ENCODE measurements at regions not wholly inside any gene's neighbourhood (a gene's known extent, or its start where the extent isn't known, plus 50 kb on each side); places are given as distances from the start of the nearest gene placed in this dataset. TPM values are rescaled to one million over a fixed set of nuclear protein-coding genes. Genes with fewer than 3 reads are reported as not detected.
"Not testable (repeated sequence)": the region's sequence is repeated elsewhere in the genome, so short reads cannot be mapped to it uniquely, and the experiment has no call there.

- H3K4me1 ChIP-seq (replicated peaks; ENCODE audit: insufficient read depth); H3K79me2 ChIP-seq (ENCODE audit: low read depth); H4K20me1 ChIP-seq (ENCODE audit: insufficient read depth); POLR2A ChIA-PET (ENCODE audit: unreplicated experiment); H3F3A ChIP-seq (ENCODE audit: insufficient read depth, low read depth); H3K4me3 ChIP-seq; CTCF ChIA-PET; H3K4me2 ChIP-seq; H3K36me3 ChIP-seq (ENCODE audit: low read depth); H3K9me3 ChIP-seq (ENCODE audit: insufficient read depth, low read depth); H3K27ac ChIP-seq; H2AFZ ChIP-seq; DNase-seq; BruUV-seq (replicated peaks); H3K9me2 ChIP-seq (ENCODE audit: insufficient read depth); H3K27me3 ChIP-seq (ENCODE audit: insufficient read depth, low read depth); intact Hi-C loops (cut with micrococcal nuclease; ENCODE audit: unreplicated experiment): not testable (repeated sequence)
These were observed 435.5 kb downstream of the OR4F29 start for GRCh38 chr1:16025-16424.

GRCh38 chr1:9941-10717, 441.3 kb downstream of the OR4F29 start:
- H3K36me3 ChIP-seq (ENCODE audit: low read depth); H3K4me3 ChIP-seq; H3K79me2 ChIP-seq (ENCODE audit: low read depth); H3K27ac ChIP-seq; H4K20me1 ChIP-seq (ENCODE audit: insufficient read depth); CTCF ChIA-PET; BruUV-seq (replicated peaks); intact Hi-C loops (cut with micrococcal nuclease; ENCODE audit: unreplicated experiment); H3K27me3 ChIP-seq (ENCODE audit: insufficient read depth, low read depth); H3K9me2 ChIP-seq (ENCODE audit: insufficient read depth); H3K4me1 ChIP-seq (replicated peaks; ENCODE audit: insufficient read depth); H3K4me2 ChIP-seq; H3K9me3 ChIP-seq (ENCODE audit: insufficient read depth, low read depth); POLR2A ChIA-PET (ENCODE audit: unreplicated experiment); H2AFZ ChIP-seq; H3F3A ChIP-seq (ENCODE audit: insufficient read depth, low read depth); DNase-seq: not testable (repeated sequence)

Small RNAs in the stretch of these regions (microRNA-seq; reads per million reads assigned to microRNA genes)
- gene MIR6859-1 (ENCODE audit: borderline number of aligned reads, borderline replicate concordance) (not detected), gene MIR6859-2 (ENCODE audit: borderline number of aligned reads, borderline replicate concordance) (not detected)

Measured in PC-9 (cell line).